ENCODE measurements at regions not wholly inside any gene's neighbourhood (a gene's known extent, or its start where the extent isn't known, plus 50 kb on each side); places are given as distances from the start of the nearest gene placed in this dataset.
A peak's percentile ranks its signal among the peaks of the same experiment; 100 is the strongest.

DNA sequence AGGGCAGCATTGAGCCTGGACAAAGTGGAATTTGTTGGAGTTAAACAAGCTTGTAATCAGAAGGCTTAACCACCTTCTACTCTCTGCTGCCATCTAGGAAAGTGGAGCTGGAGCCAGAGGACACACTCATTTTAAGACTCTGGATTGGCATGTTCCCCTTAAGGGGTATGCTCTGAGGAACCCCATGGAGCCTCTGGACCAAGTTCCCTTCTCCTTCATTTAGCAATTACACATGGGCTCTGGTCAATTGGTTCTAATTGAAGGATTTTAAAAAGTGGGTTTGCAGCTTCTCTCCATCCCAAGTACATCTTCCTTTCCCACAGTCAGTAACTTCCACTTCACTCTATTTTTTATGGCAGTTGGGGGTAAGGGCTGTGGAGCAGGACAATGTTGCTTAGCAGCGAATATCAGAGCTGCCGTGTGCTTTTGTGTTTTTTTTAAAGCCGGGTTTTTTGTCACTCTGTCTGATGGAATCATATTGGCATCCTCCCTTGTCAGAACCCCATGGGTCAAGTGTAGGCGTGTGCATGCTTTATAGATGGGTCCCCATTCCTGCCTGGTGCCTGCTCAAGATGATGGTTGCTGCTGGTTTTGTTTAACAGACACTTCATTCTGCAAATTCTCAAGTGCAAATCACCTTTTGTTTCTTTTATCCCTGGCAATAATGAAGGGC is 330.7 kb upstream of the ADAMTSL1 start:
- no peak for DNase-seq

DNA sequence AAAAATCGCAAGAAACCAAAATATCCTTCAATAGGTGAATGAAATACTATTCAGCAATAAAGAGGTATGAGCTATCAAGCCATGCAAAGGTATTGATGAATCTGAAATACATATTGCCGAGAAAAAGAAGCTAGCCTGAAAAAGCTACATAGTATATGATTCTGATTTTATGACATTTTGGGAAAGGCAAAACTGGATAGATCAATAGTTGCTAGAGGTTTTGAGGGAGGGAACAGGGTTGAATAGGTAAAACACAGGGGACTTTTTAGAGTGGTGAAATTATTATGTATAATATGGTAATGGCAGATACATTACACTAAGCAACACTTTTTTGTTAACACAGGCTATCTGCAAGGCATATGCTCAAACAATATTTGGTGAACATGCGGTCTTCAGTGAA is 327.6 kb upstream of the ADAMTSL1 start:
- no peak for DNase-seq

DNA sequence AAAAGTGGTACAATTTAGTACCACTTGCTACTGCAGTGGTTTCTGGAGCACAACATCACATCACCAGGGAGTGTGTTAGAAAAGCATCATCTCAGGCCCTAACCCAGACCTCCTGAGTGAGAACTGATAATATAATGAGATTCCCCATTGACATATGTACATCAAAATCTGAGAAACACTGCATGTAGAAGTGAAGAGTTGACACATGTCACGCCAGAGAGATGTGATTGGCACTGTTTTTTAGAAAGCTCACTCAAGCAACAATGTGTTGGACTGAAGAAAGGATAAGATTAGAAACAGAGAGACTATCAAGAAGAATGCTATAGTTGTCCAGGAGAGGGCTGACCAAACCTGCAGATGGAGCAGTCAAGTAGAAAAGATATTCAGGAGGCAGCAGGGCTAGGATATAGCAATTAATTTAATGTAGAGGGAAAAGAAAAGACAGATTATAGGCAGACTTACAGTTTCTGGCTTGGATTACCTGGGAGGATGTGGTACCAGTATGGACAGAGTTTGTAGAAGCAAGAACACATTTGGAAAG is 324.4 kb upstream of the ADAMTSL1 start:
- no peak for DNase-seq

DNA sequence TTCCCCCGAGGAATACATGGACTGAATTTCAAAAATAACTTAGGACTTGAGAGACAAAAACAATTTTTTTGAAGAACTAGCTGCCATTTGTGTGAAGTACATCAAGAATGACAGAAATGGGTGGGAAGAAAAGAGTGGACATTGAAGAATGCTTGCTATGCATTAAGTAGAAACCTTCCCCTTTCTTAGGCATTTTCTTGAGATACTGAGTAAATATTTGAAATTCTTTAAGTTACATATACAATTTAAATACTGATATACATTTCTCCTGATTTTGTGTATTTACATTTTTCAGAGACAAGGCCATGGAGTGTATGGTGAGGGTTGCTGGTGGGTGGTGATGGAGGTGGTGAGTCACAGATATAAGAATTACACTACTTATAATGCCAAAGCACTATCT is 319.3 kb upstream of the ADAMTSL1 start:
- DNase-seq = no peak

DNA sequence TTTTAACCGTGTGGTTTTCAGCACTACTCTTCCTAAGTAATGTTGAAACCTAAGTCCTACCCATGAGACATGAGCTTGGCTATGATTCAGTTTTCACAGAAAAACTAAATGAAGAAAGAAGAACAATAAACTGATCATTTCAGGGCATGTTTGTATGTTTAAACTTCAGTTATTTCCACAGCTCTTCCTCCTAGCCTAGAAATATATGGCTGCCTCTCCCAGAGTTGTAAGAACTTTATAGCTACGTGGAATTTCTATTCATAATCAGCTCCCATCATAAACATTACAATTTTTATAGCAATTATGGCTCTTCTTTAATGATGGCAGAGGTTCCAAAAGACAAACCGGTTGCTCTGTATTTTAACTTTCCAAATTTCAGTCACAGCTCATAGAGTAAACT is 314.7 kb upstream of the ADAMTSL1 start:
- DNase-seq = no peak

DNA sequence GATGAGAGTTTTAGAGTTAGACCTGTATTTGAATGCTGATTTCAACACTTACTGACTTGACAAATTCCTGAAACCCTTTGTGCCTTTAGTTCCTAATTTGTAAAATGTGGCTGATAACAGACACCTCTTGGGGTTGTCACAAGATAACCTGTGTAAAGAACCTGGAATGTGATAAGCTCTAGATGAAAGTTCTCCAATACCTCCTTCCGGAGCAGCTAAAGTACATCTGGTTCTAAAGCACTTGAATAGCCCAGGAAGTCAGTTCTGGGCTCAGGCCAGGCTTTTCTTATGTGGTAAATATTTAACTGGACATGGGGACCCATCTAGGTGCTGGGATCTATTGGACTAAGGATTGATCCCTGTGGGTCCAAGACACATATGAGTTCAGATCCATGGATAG is 310.8 kb upstream of the ADAMTSL1 start:
- no peak for DNase-seq

DNA sequence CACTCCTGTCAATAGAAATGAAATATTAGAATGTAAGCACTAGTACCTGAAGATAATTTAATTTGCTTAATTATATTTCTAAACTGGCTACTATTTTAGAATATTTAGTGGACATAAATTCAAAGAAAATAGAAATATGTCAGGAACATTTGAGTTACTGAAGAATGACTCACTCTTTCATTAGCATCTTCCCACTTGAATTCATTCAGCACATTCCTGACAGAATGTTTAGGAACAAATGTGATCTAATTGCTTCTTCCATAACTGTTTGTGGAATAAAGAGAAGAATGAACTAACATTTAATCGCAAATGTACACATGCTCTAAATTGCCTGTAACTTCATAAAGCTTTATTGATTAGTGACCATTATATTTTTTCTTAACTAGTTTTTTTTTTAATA is 306.2 kb upstream of the ADAMTSL1 start:
- no peak for DNase-seq

DNA sequence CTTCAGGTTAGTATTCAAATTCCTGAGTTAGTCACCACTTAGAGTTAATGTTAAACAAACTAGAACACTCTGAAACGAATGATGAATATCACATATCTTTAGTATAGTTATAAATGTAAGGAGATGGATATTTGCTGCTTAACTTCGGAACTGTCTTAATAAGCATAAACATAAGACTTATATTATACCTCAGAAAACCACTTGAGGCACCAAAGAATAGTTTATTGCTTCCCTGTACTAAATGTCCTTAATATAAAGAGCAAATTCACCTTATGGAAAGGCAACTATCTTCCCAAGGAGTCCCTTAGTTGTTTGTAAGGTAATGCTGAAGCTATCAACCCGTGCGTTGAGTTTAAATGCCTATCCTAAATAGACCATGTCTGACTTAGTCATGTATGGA is 300.0 kb upstream of the ADAMTSL1 start:
- no peak for DNase-seq

DNA sequence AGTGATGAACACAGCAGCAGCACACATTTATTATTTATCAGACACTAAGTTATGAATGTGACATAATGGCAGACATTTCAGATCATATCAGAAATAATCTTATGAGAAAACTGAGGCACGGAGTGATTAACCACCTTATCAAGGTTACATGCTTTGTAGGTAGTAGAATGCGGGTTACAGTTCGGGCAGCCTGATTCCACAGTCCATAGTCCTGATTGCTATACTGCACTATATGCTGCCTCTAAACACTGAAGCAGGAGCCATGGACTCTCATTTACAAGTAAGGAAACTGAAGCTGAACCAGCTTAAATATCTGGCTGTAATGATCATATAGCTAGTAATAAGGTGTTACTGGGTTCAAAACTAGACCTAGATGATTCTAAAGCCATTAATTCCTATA is 291.3 kb upstream of the ADAMTSL1 start:
- DNase-seq = no peak

DNA sequence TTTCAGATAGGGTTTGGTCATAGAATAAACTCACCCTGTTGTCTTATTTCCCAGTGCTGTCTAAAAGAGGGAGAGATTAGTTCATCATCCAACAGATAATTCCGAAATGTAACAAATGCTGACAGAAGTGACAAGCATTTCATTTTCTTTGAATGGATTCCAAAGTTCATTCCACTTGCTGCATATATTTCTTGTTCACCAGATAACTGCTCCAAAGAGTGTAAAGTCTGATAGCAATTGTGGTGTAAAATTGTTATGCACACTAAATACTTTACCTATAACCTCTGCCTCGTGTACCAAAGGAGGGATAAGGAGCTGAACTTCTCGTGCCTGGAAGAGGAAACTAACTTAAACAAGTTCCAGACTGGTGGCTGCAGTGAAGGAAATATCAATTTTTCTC is 290.0 kb upstream of the ADAMTSL1 start:
- no peak for DNase-seq

DNA sequence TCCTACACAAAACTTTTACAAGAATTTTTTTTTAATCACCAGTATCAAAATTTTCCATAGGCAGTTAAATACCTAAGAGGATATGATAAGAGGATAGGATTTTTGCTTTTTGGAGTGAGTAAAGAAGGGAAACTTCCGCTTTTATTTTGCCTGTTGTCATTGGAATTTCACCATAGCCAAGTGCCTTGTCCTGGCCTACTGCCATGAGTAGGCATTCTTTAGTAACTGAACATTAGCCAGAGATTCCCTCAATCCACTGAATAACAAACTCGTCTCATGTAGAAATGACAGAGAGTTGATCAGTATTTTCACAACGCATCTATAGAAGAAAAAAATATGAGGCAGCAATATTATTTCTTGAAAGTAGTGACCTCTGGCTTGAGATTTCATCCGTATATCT is 289.6 kb upstream of the ADAMTSL1 start:
- DNase-seq = no peak

DNA sequence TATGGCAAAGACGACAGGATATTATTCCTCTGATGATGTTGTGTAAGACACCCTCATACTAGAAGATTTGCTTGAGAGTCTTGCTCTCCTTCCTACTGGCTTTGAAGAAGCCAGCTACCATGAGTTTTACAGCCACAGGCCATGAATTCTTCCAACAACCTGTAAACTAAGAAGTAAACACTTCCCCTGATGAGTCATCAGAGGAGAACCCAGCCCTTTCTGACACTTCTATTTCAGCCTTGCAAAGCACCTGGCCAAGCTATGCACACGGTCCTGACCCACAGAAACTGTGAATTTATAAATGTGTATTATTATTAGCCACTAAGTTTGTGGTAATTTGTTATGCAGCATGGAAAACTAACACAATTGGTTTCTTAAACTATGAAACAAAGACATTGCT is 288.8 kb upstream of the ADAMTSL1 start:
- DNase-seq = no peak

DNA sequence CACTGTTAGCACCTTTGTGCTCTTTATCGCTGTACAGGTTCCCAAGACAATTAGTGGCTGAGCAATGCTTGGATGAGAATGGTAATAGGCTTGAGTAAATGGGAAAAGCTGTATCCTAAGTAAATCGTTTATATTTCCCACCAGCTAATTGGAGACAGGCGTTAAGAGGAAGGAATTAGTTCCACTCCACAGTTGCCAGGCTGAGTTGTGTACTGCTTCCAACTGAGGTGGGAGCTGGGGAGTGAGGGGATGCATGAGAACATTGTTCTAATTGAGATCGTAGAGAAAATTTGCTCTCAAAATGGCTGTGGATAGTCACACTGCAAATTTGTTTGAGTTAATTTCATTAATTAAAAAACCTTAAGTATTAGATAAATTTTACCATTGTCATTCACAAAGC is 285.0 kb upstream of the ADAMTSL1 start:
- no peak for DNase-seq

DNA sequence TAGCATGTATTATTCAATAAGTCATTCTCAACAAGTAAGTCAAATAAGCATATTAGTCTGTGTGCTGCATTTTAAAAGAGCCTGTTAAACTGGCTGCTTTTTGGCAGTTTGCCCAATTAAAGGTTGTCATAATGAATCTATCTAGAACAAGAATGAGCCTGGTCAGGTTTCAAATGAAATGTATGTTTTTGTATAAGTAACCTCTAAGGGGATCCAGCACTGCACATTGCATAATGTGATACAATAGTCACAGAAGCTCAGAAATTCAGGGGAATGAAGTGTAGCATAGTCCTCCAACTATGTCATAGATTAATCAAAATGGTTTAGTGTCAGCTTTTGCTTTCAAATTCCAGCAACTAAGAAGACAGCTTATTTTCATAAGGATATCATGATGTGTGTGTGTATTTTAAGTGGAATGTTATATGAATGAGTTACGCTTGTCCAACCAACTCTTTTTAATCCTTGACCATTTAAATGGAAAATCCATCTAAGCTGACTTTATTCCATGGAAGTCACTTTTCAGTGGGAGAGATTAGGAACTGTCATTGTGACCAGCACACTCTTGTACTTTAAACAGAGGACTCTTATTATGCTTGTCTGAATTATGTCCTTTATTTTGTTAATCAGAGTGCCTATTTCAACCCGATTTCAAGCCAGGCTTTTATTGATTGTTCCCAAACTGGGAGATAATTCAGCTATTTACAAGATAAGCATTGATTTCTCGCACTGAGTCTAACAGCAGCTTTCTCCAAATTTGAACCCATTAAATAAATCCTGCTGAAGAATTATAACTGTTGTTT is 283.9 kb upstream of the ADAMTSL1 start:
- DNase-seq = no peak

DNA sequence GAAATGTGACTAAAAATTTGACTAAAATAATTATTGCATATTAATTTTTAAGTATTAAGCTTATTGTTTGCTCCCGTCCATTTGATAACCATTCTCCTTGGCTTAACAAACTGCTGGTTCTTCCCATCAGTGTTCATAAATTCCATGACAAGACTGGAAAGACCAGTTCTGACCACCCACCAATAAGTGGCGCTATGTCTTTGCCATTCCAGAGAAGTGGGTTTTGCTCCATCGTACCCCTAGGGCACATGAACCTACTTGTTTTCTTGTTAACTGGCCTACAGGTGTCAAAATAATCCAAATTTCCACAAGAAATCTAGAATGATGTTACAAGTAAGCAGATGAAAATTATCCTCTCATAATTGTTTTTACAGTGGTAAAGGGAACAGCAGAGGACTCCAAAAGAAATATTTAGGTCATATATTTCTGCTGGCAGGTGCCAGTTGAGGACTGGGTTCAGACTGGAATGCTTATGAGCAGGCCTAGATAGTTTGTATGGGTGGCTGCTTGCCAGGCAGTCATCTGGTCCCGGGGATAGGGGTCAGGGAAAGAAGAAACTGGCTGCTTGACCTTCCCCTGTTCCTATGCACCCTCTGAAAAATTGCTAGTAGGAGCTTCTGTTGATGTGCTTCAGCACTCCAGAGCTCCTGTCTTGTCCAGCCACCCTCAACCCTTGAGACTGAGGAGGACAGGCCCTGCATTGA is 283.1 kb upstream of the ADAMTSL1 start:
- no peak for DNase-seq

DNA sequence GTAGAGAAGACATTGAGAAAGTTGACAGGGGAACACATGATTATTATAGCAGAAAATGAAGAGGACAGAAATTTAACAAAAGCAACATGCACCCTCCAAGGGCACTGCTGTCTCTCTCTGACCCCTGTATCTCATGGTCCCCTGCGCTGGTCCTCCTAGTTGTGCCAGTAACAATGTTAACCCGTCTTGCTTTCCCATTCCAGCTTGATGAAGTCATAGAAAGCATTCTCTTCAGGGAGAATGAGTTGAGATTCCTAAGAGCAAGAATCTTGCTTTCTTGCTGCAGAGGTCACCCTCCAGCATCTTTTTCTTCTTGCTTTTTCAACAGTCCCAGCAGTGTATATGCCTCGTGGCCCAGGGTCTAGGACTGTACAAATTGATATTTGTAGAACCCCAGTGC is 279.6 kb upstream of the ADAMTSL1 start:
- no peak for DNase-seq

DNA sequence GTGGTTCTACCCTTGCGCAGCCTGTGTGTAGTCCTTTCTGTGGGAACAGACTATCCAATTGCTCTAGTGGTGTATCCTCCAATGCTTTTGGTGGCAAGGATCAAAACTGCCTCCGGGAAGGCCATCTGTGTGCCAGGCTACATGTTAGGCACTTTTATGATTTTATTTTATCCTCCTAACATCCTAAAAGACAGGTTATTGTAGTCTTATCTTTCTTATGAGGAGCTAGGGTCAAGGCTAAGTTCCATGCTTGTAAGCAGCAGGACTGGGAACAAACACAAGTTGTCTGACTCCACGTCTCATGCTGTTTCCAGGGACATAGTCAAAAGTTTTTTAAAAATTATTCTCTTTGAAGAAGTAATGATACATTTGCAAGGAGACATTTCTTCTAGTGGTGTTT is 278.7 kb upstream of the ADAMTSL1 start:
- DNase-seq = no peak

DNA sequence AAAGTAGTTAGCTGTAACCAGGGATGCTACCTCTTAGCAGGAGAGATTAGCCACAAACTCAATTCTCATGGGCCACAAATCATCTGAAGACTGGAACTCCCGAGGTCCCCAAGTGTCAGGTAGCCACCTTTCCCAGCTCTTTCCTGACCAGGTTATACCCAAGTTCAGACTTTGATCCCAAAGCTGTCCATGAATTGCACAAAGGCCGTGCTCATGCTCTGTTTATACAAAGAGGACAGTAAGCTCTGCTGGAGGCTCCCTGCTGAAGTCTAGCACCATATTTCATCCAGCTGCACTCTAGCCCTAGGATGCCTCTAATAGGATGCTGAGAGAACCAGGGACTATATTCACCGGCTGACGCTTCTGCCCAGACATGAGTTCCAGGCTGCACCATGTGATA is 271.0 kb upstream of the ADAMTSL1 start:
- no peak for DNase-seq

DNA sequence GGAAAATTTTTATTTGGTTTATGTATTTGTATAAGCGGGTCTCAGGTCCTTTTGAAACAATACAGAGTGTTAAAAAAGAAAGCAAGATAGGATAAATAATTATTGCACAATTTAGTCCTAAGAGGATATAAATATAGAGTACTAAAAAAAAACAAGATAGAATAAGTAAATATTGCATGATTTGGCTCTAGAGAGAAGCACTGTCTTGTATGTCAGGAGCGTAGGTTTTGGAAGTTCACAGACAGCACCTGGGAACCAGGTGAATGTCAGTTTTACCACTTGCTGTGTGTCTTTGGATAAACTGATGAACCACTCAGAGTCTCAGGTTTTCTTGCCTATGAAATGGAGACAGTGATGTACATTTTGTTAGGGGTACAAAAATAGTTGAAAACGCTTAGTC is 266.2 kb upstream of the ADAMTSL1 start:
- DNase-seq = no peak

DNA sequence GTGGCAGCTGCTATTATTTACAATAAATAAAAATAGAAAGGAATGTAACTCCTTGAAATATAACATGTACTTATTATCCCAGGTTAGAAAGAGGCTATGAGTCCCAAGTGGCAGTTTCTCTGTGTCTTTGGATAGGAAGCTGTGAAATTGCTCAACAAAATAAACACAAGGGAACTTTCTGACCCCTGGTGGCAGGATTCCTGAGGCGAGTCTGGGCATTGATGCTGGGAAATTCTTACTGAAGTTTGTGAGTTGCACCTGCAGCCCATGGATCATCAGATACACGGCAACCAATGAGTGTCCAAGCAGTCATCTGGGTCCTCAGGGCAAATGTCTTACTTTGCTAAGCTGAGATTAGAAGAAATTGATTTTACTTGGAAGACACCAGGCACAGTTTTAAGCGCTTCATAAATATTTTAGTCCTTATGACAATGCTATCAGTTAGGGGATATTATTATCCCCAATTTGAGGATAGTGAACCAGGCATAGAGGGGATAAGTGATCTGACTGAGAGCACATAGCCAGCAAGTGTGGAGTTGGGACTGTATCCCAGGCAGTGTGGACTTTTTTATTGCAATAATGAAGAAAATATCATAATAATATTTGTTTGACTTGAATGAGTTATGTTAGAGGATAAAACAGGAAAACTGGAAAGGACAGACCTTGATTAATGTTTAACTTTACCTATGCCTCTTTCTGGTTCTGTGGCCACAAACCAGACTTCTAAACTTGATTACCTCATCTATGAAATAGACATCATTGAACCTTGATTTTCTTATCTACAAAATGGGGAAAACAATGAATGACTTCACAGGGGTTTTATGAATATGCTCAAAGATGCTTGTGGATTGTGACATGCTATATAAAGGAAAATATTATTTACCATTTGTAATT is 265.5 kb upstream of the ADAMTSL1 start:
- DNase-seq = peak in 3 of 56 donors; percentile 1 to 6 (median 4)

DNA sequence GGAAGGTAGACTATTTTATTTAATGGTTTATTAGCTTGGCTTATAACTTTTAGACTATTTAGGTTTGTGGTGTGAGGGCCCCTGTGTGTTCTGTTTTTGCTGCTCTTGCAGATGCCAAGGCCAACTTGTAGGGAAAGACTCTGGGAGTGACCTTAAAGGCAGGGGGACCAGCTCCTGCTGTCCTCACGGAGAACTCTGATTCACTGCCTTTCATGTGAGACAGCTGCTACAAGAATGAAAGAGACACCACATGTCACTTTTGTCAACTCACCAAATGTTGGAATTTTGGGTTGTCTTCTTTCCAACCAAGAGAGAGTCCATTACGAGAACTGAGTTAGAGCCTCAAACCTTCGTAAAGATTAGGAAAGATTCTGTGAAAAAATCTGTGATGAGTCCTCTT is 258.3 kb upstream of the ADAMTSL1 start:
- no peak for DNase-seq
